ENCODE measurements at regions not wholly inside any gene's neighbourhood (a gene's known extent, or its start where the extent isn't known, plus 50 kb on each side); places are given as distances from the start of the nearest gene placed in this dataset.

DNA sequence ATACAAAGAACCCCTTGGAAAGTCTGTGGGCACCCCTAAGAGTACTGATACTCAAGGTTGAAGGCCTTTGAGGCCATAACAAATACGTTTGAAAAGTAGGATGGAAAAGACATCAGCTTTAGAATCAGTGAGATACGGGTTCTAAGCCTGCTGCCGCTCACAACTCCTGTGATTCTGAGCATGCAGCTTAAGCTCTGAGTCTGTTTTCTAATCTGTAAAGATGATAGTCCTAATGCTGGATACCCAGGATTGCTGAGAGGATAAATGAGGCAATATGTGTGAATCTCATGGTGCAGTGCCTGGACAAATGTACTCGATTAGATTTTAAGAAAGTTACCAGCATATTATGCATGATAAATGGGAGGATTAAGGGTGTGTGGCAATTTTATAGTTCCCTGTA is 321.0 kb upstream of the HSF2 start:
- H3K36me3 ChIP-seq (ENCODE audit: insufficient read depth): no peaks in the 10 kb centered on the region
- H3K79me2 ChIP-seq (ENCODE audit: insufficient read depth, low read depth): no peaks in the 10 kb centered on the region
- TF ChIP-seq, protein P1, sequence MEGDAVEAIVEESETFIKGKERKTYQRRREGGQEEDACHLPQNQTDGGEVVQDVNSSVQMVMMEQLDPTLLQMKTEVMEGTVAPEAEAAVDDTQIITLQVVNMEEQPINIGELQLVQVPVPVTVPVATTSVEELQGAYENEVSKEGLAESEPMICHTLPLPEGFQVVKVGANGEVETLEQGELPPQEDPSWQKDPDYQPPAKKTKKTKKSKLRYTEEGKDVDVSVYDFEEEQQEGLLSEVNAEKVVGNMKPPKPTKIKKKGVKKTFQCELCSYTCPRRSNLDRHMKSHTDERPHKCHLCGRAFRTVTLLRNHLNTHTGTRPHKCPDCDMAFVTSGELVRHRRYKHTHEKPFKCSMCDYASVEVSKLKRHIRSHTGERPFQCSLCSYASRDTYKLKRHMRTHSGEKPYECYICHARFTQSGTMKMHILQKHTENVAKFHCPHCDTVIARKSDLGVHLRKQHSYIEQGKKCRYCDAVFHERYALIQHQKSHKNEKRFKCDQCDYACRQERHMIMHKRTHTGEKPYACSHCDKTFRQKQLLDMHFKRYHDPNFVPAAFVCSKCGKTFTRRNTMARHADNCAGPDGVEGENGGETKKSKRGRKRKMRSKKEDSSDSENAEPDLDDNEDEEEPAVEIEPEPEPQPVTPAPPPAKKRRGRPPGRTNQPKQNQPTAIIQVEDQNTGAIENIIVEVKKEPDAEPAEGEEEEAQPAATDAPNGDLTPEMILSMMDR (conservative IDR thresholded peaks at IDR 0.05; ENCODE audit: low read depth, low read length): no peak
- no peak overlapping the region for H3K4me2 ChIP-seq
- H3K4me1 ChIP-seq (ENCODE audit: low read depth, poor library complexity, severe bottlenecking): no peaks in the 10 kb centered on the region
- H4K20me1 ChIP-seq (ENCODE audit: insufficient read depth): no peaks in the 10 kb centered on the region
- H3K27ac ChIP-seq: no peak overlapping the region
- no peak overlapping the region for H3K4me3 ChIP-seq (IDR thresholded peaks at IDR 0.05; ENCODE audit: insufficient read depth, low read depth, low read length)
- H3K27me3 ChIP-seq (ENCODE audit: insufficient read depth, low read depth): no peaks in the 10 kb centered on the region
- no peak overlapping the region for H2AFZ ChIP-seq (ENCODE audit: low read depth)
- no peak overlapping the region for H3K9ac ChIP-seq

DNA sequence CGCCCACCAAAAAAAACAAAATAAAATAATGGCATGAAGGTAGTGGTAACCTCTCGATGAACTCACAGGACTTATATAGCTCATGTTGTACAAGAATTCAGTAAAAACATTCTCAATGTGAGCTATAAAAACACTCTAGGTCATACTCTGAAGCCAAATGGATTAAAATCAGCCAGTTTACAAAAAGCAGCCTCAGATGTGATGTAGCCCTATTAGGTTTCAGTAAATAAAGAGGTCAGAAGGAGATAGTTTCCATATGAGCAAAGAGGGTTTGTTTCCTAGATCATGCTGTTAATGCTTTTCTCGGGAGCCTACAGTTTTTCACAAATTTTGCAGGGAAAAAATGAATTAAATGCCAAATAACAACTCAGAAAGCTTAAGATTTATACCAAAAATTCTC is 319.5 kb upstream of the HSF2 start:
- H3K4me1 ChIP-seq (ENCODE audit: low read depth, poor library complexity, severe bottlenecking): no peaks in the 10 kb centered on the region
- no peaks in the 10 kb centered on the region for H4K20me1 ChIP-seq (ENCODE audit: insufficient read depth)
- no peak overlapping the region for H2AFZ ChIP-seq (ENCODE audit: low read depth)
- H3K9ac ChIP-seq: no peak overlapping the region
- TF ChIP-seq, protein P1 (conservative IDR thresholded peaks at IDR 0.05; ENCODE audit: low read depth, low read length): no peak
- no peaks in the 10 kb centered on the region for H3K36me3 ChIP-seq (ENCODE audit: insufficient read depth)
- no peaks in the 10 kb centered on the region for H3K27me3 ChIP-seq (ENCODE audit: insufficient read depth, low read depth)
- no peak overlapping the region for H3K4me2 ChIP-seq
- no peaks in the 10 kb centered on the region for H3K79me2 ChIP-seq (ENCODE audit: insufficient read depth, low read depth)
- no peak overlapping the region for H3K27ac ChIP-seq
- H3K4me3 ChIP-seq (IDR thresholded peaks at IDR 0.05; ENCODE audit: insufficient read depth, low read depth, low read length): no peak overlapping the region

DNA sequence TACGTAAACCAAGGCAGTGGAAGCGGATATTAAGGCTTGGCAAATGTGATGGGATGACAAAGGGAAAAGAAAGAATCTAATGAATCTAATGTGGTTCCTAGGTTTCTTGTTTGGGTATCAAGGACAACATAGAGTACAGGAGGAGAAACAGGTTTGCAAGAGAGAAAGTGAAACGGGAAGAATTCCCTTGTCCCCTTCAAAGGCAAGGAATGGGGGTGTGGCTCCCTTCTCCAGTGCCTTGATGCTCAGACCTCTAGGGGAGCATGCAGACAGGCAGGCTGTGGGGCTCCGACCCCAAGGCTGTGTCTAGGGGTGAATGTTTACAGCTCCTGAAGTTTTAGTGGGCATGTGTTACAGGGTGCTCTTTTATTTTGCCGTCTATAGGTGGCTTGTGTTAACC is 317.5 kb upstream of the HSF2 start:
- Histone ChIP-seq H3K4me3 (IDR thresholded peaks at IDR 0.05; ENCODE audit: insufficient read depth, low read depth, low read length) (no peak overlapping the region), H3K27me3 (ENCODE audit: insufficient read depth, low read depth) (no peaks in the 10 kb centered on the region), H3K79me2 (ENCODE audit: insufficient read depth, low read depth) (no peaks in the 10 kb centered on the region), H3K4me2 (no peak overlapping the region), H3K9ac (no peak overlapping the region), H4K20me1 (ENCODE audit: insufficient read depth) (no peaks in the 10 kb centered on the region), H3K36me3 (ENCODE audit: insufficient read depth) (no peaks in the 10 kb centered on the region), H3K4me1 (ENCODE audit: low read depth, poor library complexity, severe bottlenecking) (no peaks in the 10 kb centered on the region), H3K27ac (no peak overlapping the region), H2AFZ (ENCODE audit: low read depth) (no peak overlapping the region)
- TF ChIP-seq, protein P1 (conservative IDR thresholded peaks at IDR 0.05; ENCODE audit: low read depth, low read length): no peak

DNA sequence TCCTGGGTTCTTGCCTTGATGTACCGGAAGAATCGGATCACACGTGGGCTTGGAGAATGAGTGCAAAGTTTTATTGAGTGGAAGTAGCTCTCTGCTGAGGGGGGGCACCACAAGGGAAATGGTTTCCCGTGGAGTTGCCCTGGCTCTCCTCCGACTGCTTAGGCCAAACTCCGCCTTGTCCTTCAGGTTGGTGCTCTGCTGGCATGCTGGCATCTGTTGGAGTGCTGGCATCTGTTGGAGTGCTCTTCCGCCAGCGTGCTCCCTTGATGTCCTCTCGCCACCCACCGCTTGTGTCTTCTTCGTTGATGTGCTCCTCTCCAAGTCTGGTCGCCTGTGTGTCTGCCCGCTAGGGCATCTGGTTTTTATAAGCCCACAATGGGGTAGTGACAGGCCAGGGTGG is 317.1 kb upstream of the HSF2 start:
- no peak overlapping the region for H3K4me3 ChIP-seq (IDR thresholded peaks at IDR 0.05; ENCODE audit: insufficient read depth, low read depth, low read length)

More for the DNA sequence above, 317.1 kb upstream of the HSF2 start:
- H3K36me3 ChIP-seq (ENCODE audit: insufficient read depth): no peaks in the 10 kb centered on the region
- no peak overlapping the region for H3K9ac ChIP-seq
- no peaks in the 10 kb centered on the region for H4K20me1 ChIP-seq (ENCODE audit: insufficient read depth)
- no peaks in the 10 kb centered on the region for H3K27me3 ChIP-seq (ENCODE audit: insufficient read depth, low read depth)
- no peaks in the 10 kb centered on the region for H3K79me2 ChIP-seq (ENCODE audit: insufficient read depth, low read depth)
- H3K4me2 ChIP-seq: no peak overlapping the region
- no peaks in the 10 kb centered on the region for H3K4me1 ChIP-seq (ENCODE audit: low read depth, poor library complexity, severe bottlenecking)
- TF ChIP-seq, protein P1 (conservative IDR thresholded peaks at IDR 0.05; ENCODE audit: low read depth, low read length): no peak
- no peak overlapping the region for H3K27ac ChIP-seq
- H2AFZ ChIP-seq (ENCODE audit: low read depth): no peak overlapping the region
